GM18867 (cell line): ENCODE measurements at regions not wholly inside any gene's neighbourhood (a gene's known extent, or its start where the extent isn't known, plus 50 kb on each side); places are given as distances from the start of the nearest gene placed in this dataset.

ENCODE experiments used
- ATAC-seq: cut with Tn5 transposase; IDR thresholded peaks from one replicate; pipeline ENCODE4 v1.9.1; 2021; ENCODE audit warnings: mild to moderate bottlenecking, moderate library complexity; ENCODE audit not compliant: unreplicated experiment

DNA sequence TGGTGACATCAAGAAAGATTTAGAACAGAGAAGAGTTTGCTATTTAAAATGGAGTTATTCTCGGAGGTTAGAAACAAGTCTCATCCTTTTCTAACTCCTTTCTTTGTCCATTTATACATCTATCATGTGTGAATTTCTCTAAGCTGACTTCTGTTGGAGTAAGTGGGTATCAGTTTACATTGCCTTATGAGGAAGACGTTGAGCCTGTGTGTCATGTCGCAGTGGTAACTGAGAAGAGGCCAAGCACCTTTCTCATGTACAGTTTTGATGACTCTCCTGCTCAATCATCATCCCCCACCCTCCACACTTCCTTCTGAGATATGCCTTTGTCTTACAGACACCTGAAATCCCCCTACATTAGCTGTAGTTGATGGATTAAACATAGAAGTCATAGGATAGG is 624.8 kb downstream of the LIG4 start:
- ATAC-seq: no peak

GRCh38 chr13:107587681-107588080 is 627.7 kb downstream of the LIG4 start:
- ATAC-seq: no peak

- ATAC-seq: no peak
These were observed 629.1 kb downstream of the LIG4 start for GRCh38 chr13:107586216-107586615.

DNA sequence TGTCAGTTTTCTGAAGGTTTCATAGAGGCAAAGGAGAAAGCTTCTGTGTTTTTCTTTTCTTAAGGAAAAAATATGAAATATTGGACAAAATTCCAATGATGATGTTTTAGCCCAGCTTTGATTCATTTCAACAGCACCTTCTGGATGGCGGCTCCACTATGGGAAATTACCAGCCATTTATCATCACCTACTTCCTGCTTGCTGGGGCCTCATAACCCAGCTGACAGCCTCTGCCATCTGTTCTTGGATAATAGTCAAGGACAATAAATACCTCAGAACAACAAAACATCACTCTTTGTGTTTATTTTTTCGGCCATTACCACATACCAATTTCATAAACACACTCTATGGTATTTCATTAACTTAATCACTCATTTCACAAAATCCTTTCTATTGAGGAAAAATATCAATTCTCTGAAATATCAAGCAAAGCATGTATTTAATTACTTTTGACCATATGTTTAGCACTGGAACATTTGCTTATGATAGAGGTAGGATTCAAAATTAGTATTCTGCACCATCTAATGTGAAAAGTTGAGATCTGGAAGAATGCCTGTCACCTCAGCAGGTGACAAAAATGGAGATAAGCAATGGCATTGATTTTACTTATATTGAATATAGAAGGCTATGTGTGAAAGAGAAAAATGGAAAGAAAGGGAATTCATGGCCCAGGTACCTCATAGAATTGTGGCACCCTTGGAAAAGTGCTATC is 629.7 kb downstream of the LIG4 start:
- ATAC-seq: no peak

DNA sequence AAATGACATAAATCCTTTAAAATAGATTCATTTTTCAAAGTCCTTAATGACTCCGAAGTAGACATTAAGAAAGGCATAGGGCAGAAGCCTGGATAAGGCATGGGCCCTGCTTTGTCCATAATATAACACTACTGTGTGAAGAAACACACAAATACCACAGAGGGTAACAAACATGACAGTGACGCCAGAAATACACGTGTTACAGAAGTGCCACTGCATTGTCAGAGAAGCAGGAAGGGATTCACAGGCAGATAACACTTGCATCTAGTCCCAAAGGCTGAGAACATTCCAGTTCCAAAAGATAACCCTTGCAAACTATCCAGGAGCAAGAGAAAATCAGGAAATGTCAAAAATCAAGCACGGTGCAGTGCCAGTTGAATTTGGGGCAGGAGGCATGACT is 633.2 kb downstream of the LIG4 start:
- ATAC-seq: no peak

GRCh38 chr13:107580741-107581412 is 634.5 kb downstream of the LIG4 start:
- no peak for ATAC-seq

DNA sequence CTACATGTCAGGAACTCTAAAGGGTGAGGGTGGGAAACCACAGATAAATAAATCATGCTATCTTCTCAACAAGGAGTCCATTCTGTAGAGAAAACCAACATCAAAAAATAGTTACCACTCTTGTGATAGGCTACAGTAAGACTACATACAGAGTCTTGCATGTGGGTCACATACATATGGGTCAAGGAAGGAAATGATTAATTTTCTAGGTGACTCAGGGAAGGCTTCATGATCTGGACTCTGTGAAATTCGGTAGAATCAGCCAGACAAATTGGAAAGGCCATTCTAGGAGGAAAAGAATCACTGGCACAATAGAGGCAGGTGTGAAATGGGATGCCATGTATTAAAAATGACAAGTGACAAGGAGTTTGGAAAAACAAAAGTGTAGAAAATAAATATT is 638.9 kb downstream of the LIG4 start:
- ATAC-seq: no peak

GRCh38 chr13:107574517-107575210 is 640.7 kb downstream of the LIG4 start:
- no peak for ATAC-seq

DNA sequence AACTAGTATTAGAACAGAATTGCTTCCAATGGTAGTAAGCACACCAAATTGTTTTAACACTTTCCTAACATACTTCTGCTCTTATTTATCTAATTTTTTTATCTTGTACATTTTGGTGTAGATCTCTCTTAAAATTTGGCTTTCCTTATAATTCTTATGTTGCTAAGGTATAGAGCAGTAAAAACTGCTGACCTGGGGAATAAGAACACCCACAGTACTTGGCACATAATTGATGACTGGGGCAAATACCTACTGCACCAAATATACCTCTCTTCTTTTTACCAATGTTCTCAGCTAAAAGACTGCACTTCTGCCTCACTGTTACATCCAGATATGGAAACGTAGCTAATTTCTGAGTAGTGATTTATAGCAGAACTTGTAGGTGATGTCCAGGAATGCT is 642.2 kb downstream of the LIG4 start:
- no peak for ATAC-seq

- ATAC-seq: no peak
These were observed 643.2 kb downstream of the LIG4 start for GRCh38 chr13:107572156-107572555.

DNA sequence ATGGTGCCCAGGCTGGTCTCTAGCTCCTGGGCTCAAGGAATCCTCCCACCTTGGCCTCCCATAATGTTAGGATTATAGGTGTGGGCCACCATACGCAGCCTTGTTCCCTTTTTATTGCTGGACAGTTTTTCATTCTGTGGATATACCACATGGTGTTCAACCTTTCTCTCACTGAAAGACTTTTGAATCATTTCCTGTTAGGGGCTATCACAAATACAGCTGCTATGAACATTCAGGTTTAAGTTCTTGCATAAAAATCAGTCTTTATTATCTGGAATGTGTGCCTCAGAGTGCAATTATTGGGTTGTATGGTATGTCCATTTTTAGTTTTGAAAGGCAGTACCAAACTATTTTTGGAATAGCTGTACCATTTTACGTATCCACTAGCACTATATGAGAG is 647.2 kb downstream of the LIG4 start:
- no peak for ATAC-seq

DNA sequence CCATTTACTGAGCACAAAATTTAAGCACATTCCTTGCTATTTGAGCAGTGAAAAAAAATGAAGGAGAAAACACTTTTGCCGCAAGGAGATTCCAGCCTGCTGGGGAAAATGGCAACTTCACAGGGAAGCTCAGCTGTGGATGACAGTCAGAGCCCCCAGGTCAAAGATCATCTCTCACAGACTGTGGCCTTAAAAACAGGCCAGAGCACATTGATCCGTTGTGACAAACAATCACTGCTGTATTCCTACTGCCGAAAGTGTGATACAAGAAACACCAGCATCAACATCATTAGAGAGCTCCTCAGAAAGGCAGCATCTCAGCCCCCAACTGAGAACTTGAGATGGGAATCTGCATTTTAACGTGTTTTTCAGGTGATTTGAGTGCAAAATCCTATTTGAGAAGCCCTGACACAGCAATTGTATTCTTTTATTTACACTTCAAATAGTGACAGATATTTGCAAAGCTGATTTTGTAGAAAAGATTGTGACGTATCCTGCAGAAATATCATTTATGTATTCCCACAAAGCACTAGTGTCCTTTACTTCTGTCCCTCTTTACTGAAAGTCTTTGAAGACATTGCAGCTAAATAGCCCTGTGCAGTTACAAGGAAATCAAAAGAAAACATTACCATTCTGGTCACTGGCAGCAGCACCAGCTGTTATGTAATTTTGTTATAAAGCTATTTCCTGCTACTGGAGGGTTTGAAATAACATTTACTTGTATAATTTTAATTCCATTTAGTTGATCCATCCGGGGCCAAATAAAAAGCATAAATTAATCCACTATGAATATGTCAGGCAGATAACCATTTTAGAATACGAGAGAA is 652.0 kb downstream of the LIG4 start:
- no peak for ATAC-seq

DNA sequence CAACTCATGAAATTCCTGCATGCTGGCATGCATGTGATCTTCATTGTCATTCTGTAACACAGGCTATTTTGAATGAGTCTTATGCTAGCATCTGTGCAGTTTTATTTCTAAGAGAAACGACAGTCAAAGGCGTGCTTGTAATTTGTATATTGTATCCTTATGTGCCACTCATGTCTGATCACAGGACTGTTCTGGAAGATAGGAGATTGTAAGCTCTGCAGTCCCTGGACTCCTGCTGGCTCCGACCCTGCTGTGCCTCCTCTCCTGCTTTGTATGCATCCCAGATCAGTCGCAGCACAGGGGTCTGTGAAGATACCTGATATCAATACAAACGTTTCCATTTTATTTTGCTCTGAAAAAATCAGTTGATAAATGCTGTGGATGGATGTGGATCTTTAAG is 653.1 kb downstream of the LIG4 start:
- ATAC-seq: no peak

DNA sequence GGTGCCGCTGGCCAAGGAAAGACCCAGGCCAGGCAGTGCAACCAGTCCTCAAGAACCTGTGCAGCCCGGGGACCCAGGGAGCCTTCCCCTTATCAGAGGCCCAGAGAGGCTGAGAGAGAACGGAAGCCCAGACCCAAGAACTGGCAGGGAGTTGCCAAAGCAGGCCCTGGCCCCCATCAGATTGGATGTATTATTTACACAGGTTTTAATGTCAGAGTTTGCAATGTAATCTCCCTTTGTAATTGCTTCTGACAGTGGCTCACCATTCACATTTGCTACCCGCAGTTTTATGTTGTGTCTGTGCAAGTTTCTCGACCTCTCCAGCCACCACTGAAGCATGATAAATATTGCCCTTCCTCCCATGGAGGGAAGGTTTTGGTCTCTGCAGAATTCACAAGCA is 660.9 kb downstream of the LIG4 start:
- ATAC-seq: no peak

DNA sequence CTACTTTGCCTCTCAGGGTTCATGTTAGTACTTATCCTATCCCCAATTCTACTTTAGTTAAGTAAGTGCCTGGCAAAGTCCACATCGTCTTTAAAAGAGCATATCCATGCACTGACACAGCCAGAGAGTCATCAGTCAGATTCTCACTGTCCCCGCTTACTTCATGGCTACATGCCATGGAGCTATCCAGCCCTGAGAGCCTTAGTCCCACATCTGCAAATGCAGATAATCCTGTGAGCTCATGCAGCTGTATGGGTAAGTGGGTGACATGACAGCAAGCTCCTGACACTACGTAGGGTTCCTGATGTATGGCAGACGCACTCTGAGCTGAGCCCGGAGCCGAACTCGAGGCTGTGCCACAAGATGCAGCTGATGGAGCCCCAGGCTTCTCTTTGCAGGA is 661.5 kb downstream of the LIG4 start:
- ATAC-seq: no peak

GRCh38 chr13:107551521-107551920 is 663.8 kb downstream of the LIG4 start:
- ATAC-seq: no peak

- no peak for ATAC-seq
These were observed 667.0 kb downstream of the LIG4 start for GRCh38 chr13:107548338-107548737.

DNA sequence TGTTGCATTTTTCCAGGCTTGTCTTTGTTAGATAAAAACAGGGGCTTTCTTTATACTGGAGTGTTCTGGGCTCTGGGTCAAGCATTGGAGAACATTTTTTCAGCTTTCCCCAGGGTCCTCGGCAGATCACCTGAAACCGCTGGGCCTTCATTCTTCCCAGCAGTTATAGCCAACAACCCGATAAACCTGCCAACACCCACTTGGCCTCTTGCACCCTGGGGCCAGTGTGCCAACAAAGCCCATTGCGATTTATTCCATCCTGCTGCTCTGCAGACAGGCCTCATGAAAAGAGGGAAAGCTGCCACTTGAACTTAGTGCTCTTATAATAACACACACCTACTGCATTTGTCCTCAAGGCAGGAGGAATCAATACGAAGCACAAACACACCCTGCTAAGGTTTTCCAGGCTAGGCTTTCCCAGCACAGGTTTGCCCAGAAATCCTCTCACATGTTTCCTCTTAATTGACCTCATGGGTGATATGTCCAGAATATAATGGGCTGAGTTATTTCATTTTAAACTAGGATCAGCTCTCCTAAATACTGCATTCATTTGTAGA is 669.3 kb downstream of the LIG4 start:
- no peak for ATAC-seq

DNA sequence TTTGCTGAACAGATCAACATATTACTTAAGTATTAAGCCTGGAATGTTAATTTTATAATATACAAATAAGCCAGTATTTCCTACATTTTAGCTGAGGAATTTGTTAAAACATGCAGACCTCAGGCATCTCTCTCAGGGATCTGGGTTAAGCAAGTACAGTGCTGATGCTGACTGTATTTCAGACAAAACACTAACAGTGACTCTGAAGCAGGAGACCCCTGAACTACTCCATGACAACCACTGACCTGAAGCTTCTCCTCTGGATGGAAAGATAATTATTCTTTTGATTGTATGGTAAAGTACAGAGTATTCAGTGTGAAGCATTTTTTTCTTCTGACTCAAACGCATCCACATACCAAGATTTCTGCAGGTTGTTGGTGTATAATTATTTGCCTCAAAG is 680.8 kb downstream of the LIG4 start:
- ATAC-seq: no peak

DNA sequence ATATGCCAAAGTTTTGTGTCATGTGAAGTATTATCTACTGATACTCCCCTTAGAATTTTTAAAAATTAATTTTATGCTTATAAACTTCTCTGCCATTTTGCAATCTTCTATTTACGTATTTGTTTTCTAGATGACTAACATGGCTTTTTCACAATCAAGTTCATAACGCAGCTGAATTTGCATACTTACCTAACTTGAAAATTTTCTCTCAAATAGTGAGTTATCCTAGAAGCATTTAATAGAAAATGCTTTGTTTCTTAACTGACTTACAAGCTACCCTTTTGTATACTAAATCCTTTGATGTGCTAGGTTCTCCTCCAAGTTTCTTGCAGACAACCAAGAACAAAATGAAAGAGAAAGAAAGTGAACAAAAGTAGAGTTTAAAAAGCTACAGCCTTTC is 683.5 kb downstream of the LIG4 start:
- no peak for ATAC-seq

- ATAC-seq: no peak
These were observed 684.2 kb downstream of the LIG4 start for GRCh38 chr13:107531180-107531579.
